ENCODE measurements at regions not wholly inside any gene's neighbourhood (a gene's known extent, or its start where the extent isn't known, plus 50 kb on each side); places are given as distances from the start of the nearest gene placed in this dataset.
"Not testable (repeated sequence)": the region's sequence is repeated elsewhere in the genome, so short reads cannot be mapped to it uniquely, and the experiment has no call there.

DNA sequence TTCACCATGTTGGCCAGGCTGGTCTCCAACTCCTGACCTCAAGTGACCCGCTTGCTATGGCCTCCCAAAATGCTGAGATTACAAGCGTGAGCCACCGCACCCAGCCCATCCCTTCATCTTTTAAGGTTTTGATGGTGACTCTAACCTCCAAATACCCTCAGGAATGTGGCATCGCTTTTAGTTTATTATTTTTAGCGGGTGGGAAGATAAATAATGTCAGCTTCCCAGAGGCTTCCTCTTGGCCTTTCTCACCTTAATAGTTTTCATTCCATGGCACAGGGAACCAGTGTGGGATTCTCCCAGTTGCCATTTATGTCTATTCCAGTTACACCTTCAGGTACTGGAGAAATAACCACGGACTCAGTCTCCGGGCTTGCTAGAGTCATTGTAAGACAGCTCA lies 92.1 kb upstream of the LRRN2 start:
- TF ChIP-seq, protein P1, sequence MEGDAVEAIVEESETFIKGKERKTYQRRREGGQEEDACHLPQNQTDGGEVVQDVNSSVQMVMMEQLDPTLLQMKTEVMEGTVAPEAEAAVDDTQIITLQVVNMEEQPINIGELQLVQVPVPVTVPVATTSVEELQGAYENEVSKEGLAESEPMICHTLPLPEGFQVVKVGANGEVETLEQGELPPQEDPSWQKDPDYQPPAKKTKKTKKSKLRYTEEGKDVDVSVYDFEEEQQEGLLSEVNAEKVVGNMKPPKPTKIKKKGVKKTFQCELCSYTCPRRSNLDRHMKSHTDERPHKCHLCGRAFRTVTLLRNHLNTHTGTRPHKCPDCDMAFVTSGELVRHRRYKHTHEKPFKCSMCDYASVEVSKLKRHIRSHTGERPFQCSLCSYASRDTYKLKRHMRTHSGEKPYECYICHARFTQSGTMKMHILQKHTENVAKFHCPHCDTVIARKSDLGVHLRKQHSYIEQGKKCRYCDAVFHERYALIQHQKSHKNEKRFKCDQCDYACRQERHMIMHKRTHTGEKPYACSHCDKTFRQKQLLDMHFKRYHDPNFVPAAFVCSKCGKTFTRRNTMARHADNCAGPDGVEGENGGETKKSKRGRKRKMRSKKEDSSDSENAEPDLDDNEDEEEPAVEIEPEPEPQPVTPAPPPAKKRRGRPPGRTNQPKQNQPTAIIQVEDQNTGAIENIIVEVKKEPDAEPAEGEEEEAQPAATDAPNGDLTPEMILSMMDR (conservative IDR thresholded peaks at IDR 0.05): no peak
- TF ChIP-seq ZFX (IDR thresholded peaks at IDR 0.05): no peak
- H3K27ac ChIP-seq: no peak overlapping the region

DNA sequence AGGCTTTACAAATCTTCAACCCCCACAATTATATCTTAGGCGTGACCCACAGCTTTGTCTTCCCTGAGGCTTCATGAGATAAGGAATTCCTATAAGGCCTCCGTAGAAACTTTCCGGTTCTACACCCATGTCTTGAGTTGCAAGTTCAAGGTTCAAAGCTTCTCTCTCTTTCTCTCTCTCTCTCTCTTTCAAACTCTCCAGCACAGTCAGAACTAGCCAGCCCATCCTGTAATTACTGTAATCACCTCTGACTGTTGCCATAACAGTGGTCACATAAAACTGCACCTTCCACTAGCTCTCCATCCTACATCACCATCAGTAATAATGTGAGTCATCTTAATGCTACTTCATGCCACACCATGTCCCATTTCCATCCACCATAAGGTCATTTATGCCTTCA lies 90.0 kb upstream of the NFASC start:
- TF ChIP-seq, protein P1 (conservative IDR thresholded peaks at IDR 0.05): no peak
- TF ChIP-seq ZFX (IDR thresholded peaks at IDR 0.05): no peak
- no peak overlapping the region for H3K27ac ChIP-seq

DNA sequence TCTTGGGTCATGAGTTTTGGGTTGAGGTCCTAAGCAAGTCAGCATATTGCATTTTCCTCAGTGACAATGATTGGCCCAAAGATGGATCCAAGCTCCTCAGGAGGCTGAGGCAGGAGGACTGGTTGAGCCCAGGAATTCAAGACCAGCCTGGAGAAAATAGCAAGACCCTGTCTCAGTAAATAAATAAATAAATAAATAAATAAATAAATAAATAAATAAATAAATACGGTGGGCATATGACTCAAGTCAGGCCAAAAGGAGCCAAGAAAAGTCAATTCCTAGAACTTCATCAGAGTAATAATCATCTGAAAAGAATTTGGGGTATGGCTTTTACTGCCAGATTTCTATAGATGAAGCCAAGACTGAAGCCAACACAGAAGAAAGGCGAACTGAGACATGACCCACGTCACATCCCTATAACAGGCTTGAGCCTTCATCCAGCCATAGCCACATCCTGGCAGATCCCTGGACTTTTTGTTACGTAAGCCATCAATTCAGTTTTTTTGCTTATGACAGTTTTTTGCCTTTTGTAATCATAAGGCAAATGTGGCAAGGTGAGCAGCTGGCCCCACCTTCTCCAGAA lies 88.5 kb upstream of the NFASC start:
- no peak overlapping the region for H3K27ac ChIP-seq
- TF ChIP-seq, protein P1 (conservative IDR thresholded peaks at IDR 0.05): no peak
- no peak for TF ChIP-seq ZFX (IDR thresholded peaks at IDR 0.05)

DNA sequence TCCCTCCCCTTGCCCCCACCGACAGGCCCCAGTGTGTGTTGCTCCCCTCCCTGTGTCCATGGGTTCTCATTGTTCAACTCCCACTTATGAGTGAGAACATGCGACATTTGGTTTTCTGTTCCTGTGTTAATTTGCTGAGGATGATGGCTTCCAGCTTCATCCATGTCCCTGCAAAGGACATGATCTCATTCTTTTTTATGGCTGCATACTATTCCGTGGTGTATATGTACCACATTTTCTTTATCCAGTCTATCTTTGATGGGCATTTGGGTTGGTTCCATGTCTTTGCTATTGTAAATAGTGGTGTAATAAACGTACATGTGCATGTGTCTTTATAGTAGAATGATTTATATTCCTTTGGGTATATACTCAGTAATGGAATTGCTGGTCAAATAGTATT lies 85.6 kb upstream of the NFASC start:
- not testable (repeated sequence) for H3K27ac ChIP-seq

DNA sequence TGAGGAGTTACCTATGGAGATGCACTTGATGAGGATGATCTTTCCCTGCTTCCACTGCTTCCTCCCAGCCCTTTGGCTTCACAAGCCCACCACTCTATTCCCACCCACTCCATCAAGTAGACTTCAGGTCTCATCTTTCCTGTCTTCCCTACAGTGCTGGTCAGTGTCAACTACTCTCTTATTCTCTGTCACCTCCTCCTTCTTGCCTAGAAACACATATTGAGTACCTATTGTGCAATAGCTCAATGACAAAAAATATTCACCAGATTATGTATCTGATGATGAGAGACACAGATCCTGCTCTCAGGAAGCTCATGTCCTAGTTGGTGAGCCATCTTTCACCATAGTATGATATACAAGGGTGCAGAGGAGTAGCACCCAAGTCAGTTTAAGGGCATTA lies 82.2 kb upstream of the NFASC start:
- no peak for TF ChIP-seq ZFX (IDR thresholded peaks at IDR 0.05)
- TF ChIP-seq, protein P1 (conservative IDR thresholded peaks at IDR 0.05): no peak
- no peak overlapping the region for H3K27ac ChIP-seq

DNA sequence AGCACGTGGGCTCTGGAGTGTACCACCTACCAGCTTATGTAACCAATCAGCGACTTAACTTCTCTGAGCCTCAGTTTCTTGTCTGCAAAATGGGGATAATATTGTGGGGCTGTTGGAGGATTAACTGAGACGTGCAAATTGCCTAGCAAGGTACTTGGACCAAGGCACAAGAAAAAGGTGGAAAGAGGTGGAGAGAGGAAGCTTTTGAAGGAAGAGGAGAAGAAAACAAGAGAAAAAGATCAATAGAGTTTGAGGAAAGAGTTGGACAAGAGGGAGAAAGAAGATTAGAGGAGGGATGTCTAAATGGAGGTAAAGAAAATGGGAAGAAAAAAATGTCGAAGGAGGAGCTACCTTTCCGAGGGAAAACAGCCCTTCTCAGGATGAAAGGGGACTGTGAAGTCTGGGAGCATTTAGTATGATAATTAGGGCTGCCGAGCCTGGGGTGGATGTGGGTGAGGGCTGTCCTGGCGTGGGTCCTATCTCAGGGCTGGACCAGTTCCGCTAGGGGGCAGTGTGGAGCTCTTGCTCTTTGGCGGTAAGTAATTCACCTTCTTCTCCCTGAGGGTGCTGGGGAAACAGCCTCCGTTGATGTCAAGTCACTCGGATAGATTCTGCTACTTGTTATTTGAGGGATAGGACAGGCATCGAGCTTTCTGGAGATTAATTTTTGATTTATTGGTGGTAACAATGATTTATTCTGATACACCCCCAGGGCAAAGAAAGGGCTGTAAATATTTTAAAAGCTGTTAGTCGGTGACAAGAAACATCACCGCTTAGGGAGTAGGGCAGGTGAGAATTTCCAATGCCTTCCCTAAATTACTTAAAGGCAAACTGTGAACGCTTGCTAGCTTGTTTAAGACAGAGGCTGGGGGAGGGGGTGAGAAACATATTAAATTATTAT lies 79.0 kb upstream of the NFASC start:
- TF ChIP-seq, protein P1 (conservative IDR thresholded peaks at IDR 0.05): peak; percentile 97
- TF ChIP-seq ZFX (IDR thresholded peaks at IDR 0.05): no peak
- H3K27ac ChIP-seq: no peak overlapping the region

DNA sequence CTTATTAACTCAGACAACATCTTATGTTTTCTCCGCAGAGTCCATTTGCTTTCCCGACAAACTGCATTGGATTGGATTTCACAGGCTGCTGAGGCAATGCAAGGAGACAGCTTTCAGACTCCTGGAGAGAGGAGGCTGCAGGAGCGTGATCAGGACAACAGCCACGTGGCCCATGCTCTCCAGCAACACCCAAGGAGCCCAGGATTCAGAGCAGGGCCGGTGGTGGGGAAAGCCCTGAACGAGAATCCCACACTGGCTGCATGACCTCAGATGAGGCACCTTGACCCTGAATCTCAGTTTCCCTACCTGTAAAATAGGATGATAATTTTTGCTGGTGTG lies 78.3 kb upstream of the NFASC start:
- no peak overlapping the region for H3K27ac ChIP-seq
- TF ChIP-seq, protein P1 (conservative IDR thresholded peaks at IDR 0.05): no peak
- no peak for TF ChIP-seq ZFX (IDR thresholded peaks at IDR 0.05)

All from C4-2B (cell line).